ENCODE measurements at regions not wholly inside any gene's neighbourhood (a gene's known extent, or its start where the extent isn't known, plus 50 kb on each side); places are given as distances from the start of the nearest gene placed in this dataset.

DNA sequence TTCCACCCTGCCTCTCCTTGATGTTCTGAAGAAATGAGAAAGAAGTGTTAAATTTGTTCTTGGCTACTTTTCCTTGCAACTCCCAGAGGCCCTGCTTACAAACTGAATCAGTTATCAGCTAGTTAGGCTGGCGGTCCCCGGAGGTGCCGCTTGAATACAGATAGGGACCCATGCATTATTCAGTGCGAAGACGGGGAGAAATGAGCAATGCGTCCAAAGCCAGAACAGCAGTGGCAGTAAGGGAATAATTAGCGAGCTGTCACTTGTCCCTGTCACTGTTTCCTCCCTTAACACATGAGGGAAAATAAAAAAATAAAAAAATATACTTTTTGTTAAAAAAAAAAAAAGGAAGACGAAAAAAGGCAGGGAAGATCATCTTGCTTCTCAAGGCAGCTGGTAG is 528.1 kb downstream of the MN1 start:
- no peak for DNase-seq (ENCODE audit: low read depth, low spot score)

DNA sequence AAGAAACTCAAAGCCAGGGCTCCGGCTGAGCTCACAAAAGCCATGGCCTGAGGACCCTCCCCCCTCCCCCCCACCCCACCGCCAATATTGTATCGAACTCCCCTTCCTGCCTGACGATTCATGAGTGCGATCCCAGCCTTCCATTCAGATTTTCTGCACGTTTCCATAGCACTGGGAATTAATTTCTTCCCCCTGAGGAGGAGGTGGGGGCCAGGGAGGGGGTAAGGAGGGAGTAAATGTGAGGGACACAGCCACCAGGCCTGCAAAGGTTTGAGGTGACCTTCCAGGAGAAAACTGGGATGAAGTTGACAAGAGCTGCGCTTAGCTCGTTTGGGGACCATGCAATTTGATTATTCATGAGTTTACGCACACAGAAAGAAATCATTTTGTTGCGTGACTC is 527.7 kb downstream of the MN1 start:
- DNase-seq (ENCODE audit: low read depth, low spot score) = no peak

- no peak for DNase-seq (ENCODE audit: low read depth, low spot score)
Observed at GRCh38 chr22:27274770-27275449, 526.6 kb downstream of the MN1 start.

DNA sequence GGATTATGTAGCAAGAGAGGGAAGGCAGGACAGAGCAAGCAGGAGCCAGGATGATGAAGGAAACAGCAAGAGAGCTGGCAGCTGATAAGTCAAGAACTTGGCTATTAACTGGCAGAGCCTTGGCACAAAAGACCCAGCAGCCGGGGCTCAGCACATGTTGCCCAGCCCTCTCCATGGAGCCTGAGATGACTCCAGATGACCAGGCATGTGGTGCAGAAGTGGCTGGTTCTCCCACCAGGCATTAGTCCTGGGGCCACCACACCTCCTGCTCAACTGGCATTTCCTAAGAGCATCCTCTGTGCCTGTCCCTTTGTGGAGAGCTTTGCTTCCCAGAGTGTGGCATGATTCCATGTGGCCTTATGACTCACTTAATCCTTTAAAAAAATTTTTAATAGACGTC is 522.6 kb downstream of the MN1 start:
- DNase-seq (ENCODE audit: low read depth, low spot score) = no peak

DNA sequence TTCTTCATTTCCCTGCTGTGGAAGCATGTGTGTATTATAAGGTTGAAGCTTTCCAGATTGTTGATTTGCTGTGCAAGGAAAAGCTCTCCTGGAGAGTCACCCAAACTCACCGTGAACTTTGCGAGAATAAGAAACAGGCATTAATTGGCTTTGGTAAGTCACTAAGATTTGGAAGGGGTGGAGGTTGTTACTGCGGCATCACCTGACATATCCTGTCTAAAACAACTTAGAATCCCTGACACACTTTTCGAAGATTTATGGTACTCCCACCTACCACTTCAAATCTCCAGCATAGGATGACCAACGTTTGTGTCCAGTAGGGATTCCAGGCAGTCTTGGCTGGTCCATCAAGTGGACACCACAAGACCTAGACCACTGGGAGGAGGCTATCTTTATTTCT is 518.3 kb downstream of the MN1 start:
- no peak for DNase-seq (ENCODE audit: low read depth, low spot score)

DNA sequence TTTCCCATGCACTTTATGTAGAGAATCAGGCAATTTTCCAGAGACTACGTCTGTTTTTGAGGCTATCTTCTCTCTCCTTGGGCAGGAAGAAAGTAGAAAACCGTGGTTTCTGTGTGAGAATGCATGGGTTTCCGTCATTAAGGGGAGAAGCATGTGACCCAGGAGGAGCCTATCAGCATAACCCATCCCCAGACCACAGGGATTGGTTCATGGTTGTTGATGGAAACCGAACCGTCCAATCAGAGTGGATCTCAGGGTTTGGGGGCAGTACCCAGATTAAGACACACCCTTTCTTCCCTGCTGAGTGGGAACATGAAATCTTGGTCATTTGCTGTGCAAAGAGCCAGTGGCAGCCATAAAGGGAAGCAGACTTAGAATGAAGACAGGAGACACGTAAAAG is 517.8 kb downstream of the MN1 start:
- DNase-seq (ENCODE audit: low read depth, low spot score) = no peak

DNA sequence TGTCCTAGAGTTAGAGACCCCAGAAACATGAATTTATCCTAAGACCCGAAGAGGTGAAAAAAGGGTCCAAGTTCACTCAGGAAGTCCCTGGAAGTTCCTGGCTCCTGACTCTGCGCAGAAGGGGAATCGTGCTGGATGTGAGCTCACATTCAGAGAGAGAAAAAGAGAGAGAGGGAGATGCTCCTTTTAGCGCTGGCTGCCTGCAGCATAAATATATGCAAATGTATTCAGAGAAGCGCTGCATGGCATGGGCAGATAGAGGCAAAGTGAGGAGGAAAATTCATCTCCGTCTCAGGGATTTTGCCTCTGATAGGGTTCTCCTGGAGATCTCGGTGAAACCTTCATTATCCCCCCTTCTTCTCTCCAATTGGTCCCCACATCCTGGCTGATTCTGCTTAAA is 517.2 kb downstream of the MN1 start:
- no peak for DNase-seq (ENCODE audit: low read depth, low spot score)

DNA sequence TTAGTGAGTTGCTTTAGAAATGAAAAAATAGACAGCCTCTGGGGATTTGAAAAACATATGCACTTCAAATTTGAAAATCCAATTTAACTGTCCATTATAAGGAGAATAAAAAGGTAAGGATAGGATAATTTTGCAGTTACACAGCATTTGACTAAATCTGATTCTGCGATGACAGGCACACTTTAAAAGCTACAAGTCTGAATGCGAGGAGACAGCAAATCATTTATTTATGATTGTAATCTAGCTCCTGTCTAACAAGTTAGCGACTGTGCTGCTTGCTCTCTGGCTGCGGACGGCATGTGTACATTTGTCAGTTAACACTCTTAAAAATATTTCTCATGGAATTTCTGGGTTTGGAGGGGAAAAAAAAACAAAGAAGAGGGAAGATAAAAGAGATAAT is 514.8 kb downstream of the MN1 start:
- no peak for DNase-seq (ENCODE audit: low read depth, low spot score)

DNA sequence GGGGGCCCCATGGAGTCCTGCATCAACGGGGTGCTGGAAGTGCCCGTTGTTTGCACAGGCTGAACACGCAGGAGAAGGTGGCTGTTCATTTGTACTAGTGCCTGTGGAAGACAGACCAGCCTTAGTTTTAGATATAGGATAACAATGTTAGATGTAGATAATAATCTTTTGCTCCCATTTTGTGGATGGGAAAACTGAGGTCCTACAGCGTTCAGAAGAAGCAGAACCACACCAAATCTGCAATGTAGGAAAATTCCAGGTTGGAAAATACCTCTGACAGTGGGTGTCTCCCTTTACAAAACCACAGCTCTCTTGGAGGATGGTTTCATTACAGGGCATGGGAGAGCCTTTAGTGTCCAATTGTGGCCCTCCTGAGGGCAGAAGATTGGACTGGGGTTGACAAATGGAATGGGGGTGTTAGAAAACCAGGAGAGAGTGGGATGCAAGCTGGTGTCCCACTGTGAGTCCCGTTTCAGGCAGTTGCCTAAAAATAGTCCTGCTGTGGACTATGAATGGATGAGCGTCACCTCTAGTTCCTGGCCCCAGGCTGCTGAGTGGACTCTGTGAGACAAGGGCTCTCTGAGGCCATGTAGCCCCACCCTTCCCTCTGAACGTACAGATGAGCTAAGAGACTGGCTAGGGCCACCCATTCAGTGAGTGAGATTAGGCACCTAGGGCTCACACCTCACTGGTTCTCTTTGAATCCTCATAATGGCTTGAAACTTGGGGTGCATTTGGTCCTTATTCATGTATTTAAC is 508.8 kb downstream of the MN1 start:
- DNase-seq (ENCODE audit: low read depth, low spot score) = no peak

DNA sequence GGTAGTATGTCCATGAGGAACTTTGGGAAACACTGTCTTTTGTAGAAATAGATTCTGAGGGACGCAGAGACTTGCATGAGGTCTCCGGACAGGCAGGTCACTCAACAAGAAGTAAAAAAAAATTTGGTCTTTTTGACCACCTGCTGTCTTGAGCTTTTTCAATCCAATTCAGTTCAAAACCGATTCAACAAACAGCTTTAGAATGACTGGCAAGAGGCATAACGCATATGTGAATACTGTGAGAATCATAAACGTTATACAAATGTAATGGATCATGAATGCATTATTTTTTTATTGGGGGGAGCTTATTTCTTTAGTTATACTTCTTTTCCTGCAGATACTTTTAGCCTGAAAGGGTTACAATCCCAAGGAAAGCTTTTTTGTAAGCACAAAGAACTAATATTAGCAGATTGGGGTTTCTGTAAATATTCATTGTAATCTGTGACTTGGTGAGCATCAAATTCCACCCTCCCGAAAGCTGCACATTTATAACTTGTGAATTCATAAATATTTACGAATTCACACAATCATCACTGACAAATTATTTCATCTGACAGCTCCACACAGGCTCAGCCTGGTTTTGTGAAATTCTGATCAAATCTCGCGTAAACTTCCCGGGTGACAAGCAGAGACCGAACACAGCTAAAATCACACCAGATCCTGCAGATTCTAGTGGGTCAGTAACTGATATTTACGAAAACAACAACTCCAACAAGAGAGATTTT is 507.7 kb downstream of the MN1 start:
- DNase-seq (ENCODE audit: low read depth, low spot score) = no peak

GRCh38 chr22:27295040-27295439 is 506.5 kb downstream of the MN1 start:
- no peak for DNase-seq (ENCODE audit: low read depth, low spot score)

DNA sequence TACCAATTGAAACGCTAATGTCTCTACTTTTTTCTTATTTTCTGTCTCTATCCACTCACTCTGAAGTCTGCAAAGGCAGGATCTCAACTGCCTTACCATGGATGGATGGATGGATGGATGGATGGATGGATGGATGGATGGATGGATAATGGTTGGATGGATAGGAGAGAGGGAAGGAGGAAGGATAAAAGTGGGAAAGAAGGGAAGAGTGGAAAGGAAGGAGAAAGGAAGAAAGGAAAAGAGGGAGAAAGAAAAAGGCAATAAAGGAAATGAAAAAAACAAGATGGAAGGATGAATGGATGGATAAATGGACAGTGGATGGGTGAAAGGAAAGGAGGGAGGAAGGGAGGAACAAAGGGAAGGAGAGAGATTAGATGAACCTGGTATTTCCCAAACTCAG is 506.0 kb downstream of the MN1 start:
- DNase-seq (ENCODE audit: low read depth, low spot score) = no peak

DNA sequence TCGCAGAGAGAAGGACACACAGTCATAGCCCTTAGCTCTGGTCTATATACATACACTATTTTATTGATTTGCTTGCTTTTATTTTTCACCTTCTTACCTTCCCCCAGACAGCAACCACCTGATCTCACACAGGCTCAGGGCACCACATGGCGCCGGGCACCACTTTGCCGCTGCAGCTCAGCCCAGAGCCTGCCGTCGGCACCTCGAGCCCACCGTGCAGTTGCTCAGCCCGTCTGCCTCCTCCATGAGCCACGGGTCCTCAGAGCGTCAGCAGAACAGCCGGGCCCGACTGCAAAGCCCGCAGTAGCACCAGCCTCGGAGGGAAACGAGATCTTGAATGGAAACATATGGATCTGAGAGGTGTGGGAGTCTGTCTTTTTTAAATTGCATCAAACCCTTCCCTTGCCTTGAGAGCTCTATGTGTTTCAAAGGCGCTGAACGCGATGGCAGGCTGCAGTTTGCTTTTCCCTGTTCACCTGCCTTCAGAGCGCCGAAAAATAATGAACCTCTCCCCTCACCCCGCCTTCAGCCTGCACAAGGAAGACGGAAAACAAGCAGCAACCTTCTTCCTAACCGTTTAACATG is 505.4 kb downstream of the MN1 start:
- DNase-seq (ENCODE audit: low read depth, low spot score) = no peak

DNA sequence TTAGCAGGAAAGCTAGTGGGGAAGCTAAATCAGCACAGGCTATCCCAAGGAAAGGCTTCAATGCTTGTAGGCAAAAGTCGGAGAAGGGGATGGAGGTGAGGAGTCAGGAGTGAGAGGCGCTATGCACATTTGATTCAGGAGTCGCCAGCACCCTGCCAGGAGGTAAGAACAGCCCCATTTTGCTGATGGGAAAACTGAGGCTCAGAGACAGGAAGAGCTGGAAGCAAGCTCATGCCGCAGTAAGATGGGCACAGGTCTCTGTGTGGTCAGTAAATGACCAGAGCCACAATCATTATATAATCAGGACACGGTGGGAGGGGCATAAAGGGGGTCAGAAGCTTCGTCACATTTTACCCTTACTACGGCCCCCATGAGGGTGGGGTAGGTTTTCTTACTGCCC is 504.4 kb downstream of the MN1 start:
- DNase-seq (ENCODE audit: low read depth, low spot score) = no peak

DNA sequence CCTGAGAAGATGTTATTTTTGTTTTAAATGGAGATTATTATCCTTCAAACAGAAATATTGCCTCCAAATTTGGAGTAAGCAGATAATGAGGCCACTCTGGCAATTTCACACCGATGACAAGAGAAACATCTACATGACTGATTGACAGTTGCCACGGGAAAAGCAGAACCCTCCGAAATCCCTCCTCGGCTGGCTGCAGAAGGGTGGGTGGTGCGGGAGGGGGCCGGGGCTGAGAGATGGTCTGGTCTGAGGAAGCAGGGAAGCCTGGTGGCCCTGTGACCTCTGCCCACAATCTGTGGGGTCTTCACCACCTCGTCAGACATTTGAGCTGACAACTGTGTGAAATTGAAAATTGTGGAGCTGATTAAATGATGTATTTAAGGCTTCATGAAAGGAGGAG is 503.2 kb downstream of the MN1 start:
- DNase-seq (ENCODE audit: low read depth, low spot score) = no peak

DNA sequence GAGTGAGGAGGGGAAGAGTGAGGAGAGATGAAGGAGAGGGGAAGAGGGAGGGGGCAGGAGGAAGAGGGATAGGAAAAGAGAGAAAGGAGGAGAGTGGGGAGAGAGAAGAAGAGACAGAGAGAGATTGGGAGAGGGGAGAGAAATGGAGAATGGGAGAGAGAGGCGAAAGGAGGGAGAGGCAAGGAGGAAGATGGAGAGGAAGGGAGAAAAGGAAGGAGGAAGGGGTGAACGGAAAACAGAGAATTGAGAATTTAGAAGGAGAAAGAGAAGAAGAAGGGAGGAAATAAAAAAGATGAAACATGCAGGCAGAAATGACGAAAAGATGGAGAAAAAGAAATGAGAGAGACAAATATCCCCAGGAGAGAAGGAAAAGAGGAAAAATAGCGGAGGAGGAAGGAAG is 502.8 kb downstream of the MN1 start:
- DNase-seq (ENCODE audit: low read depth, low spot score) = no peak

DNA sequence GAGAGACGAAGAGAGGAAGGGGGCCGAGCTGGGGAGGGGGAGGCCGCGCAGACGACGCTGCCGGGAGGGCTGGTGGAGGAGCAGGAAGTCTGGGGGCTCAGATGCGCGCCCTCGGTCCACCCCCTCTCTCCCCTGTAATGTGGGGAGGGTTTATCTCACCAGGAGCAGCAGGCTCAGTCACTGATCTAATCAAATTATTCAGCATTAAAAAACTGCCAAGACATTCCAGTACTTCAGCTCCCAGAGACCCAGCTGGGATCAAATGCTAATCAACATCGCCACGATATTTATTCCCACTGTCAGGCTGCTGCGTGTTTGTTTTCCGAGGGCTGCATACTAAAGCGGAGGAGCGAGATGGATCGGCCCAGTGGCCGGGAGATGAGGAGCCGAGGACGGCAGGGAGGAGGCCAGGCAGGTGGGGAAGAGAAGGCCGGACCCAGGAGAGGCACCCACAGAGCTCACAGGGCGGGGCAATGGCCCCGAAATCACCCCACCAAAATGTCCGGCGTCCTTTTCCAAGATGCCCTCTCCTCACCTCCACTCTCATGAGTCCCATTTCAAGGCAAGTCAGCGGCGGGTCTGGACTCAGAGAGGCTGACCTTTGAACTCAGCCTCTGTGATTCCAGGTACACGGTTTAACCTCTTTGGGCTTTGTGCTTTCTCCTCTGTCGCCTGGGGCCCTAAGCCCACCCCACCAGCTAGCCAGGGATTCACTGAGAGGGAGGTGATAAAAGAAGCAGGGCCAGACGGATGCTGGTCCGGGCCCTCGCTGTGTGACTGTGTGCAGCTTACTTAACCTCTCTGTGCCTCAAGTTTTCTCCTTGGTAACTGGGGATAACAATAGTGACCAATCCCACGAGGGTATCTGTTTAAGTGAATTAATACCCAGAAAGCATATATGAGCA is 502.1 kb downstream of the MN1 start:
- no peak for DNase-seq (ENCODE audit: low read depth, low spot score)

DNA sequence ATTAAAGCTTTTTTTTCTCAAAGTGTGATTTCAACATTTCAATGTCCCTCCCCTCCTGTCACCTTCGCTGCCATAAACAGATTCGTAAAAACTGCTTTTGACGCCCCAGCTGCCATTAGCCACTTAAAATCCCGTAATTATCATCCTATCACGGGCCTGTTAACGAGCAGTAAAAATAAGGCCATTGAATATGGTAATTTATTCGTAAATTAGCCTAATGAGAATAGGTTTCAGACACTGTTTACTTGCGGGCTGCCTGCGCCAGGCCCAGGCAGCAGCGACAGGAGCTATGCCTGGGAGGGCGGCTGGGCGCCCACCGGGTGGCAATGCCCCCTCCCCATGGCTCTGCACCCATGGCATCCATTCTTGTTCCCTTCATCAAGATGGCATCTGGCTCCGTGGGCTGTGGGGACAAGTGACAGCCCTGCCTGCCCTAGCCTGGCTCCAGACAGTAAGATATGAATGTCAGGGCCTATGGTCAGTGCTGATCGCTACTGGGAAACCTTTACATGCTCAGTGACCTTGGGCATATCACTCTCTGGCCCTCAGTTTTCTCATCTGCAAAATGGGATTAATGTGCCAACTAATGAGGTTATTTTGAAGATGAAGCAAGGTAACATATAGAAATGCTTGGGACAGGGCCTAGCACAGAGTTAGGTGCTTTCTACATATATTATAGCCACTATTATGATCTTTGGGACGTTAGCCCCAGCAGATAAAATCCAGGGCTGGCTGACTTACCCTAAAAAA is 500.8 kb downstream of the MN1 start:
- DNase-seq (ENCODE audit: low read depth, low spot score) = no peak

GRCh38 chr22:27302501-27302900 is 499.1 kb downstream of the MN1 start:
- DNase-seq (ENCODE audit: low read depth, low spot score) = no peak

DNA sequence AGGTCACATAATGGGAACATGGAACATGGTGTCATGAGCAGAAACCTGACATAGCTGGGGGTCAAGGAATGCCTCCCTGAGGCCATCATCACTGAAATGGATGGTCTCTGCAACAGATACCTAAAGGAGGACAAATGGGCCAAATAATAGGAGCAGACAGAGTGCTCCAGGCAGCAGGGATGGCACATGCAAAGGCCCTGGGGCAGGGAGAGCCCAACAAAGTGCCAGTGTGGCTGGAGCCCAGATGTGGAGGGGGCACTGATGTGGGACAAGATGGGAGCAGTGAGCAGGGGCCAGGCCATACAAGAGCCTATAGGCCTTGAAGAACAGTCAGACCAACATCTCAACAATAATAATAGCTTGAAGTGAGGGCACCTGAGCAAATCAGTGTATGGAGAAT is 497.8 kb downstream of the MN1 start:
- DNase-seq (ENCODE audit: low read depth, low spot score) = no peak

DNA sequence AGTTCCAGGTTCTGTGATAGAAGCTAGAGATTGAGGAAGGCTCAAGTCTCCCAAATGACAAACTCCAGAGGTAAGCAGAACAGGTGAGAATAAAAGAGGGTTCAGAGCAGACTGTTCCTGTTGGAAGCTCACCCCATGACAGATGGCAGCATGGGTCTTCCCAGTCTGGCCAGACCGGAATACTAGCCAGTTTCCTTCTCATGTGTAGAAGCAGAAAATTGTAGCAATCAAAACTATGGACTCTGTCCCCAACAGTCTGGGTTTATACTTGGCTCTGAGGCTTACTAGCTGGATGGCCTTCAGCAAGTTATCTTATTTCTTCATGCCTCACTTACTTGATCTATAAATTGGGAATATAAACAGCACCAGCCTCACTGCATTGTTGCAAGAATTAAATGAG is 494.8 kb downstream of the MN1 start:
- DNase-seq (ENCODE audit: low read depth, low spot score) = no peak

Data from brain pericyte (primary cell).